ENCODE measurements at regions not wholly inside any gene's neighbourhood (a gene's known extent, or its start where the extent isn't known, plus 50 kb on each side); places are given as distances from the start of the nearest gene placed in this dataset.
"Not testable (repeated sequence)": the region's sequence is repeated elsewhere in the genome, so short reads cannot be mapped to it uniquely, and the experiment has no call there.

- DNase-seq (ENCODE audit: extremely low read depth in 1 of 11, low read depth in 9 of 11, low spot score in 4 of 11) = no peak
Measured at GRCh38 chr14:105908481-105908911, 382.1 kb downstream of the TMEM121 start.

- DNase-seq (ENCODE audit: extremely low read depth in 1 of 11, low read depth in 9 of 11, low spot score in 4 of 11) = no peak
Measured at GRCh38 chr14:105909046-105909827, 382.9 kb downstream of the TMEM121 start.

GRCh38 chr14:105909828-105910120 is 383.4 kb downstream of the TMEM121 start:
- not testable (repeated sequence) for DNase-seq (ENCODE audit: extremely low read depth in 1 of 11, low read depth in 9 of 11, low spot score in 4 of 11)

- no peak for DNase-seq (ENCODE audit: extremely low read depth in 1 of 11, low read depth in 9 of 11, low spot score in 4 of 11)
Measured at GRCh38 chr14:105910426-105910825, 384.0 kb downstream of the TMEM121 start.

- no peak for DNase-seq (ENCODE audit: extremely low read depth in 1 of 11, low read depth in 9 of 11, low spot score in 4 of 11)
Measured at GRCh38 chr14:105911006-105911847, 384.8 kb downstream of the TMEM121 start.

- DNase-seq (ENCODE audit: extremely low read depth in 1 of 11, low read depth in 9 of 11, low spot score in 4 of 11) = not testable (repeated sequence)
Measured at GRCh38 chr14:105911848-105912292, 385.5 kb downstream of the TMEM121 start.

GRCh38 chr14:105912641-105913180 is 386.3 kb downstream of the TMEM121 start:
- DNase-seq (ENCODE audit: extremely low read depth in 1 of 11, low read depth in 9 of 11, low spot score in 4 of 11) = no peak

GRCh38 chr14:105913221-105913620 is 386.8 kb downstream of the TMEM121 start:
- no peak for DNase-seq (ENCODE audit: extremely low read depth in 1 of 11, low read depth in 9 of 11, low spot score in 4 of 11)

- no peak for DNase-seq (ENCODE audit: extremely low read depth in 1 of 11, low read depth in 9 of 11, low spot score in 4 of 11)
Measured at GRCh38 chr14:105913861-105914260, 387.5 kb downstream of the TMEM121 start.

GRCh38 chr14:105914281-105914680 is 387.9 kb downstream of the TMEM121 start:
- not testable (repeated sequence) for DNase-seq (ENCODE audit: extremely low read depth in 1 of 11, low read depth in 9 of 11, low spot score in 4 of 11)

- no peak for DNase-seq (ENCODE audit: extremely low read depth in 1 of 11, low read depth in 9 of 11, low spot score in 4 of 11)
Measured at GRCh38 chr14:105914738-105915385, 388.5 kb downstream of the TMEM121 start.

GRCh38 chr14:105915546-105915945 is 389.2 kb downstream of the TMEM121 start:
- not testable (repeated sequence) for DNase-seq (ENCODE audit: extremely low read depth in 1 of 11, low read depth in 9 of 11, low spot score in 4 of 11)

GRCh38 chr14:105917136-105917932 is 391.0 kb downstream of the TMEM121 start:
- DNase-seq (ENCODE audit: extremely low read depth in 1 of 11, low read depth in 9 of 11, low spot score in 4 of 11) = not testable (repeated sequence)

GRCh38 chr14:105917933-105918436 is 391.6 kb downstream of the TMEM121 start:
- no peak for DNase-seq (ENCODE audit: extremely low read depth in 1 of 11, low read depth in 9 of 11, low spot score in 4 of 11)

- DNase-seq (ENCODE audit: extremely low read depth in 1 of 11, low read depth in 9 of 11, low spot score in 4 of 11) = no peak
Measured at GRCh38 chr14:105918496-105919262, 392.3 kb downstream of the TMEM121 start.

- DNase-seq (ENCODE audit: extremely low read depth in 1 of 11, low read depth in 9 of 11, low spot score in 4 of 11) = no peak
Measured at GRCh38 chr14:105919458-105920150, 393.2 kb downstream of the TMEM121 start.

- DNase-seq (ENCODE audit: extremely low read depth in 1 of 11, low read depth in 9 of 11, low spot score in 4 of 11) = not testable (repeated sequence)
Measured at GRCh38 chr14:105920151-105920700, 393.8 kb downstream of the TMEM121 start.

Data from renal cortex interstitium (tissue), 11 donors.